Endothelial cell (in vitro differentiated cells): ENCODE measurements at regions not wholly inside any gene's neighbourhood (a gene's known extent, or its start where the extent isn't known, plus 50 kb on each side); places are given as distances from the start of the nearest gene placed in this dataset.

Experiments
- DNase-seq: peaks from one replicate; pipeline ENCODE4 v3.0.0; 2021; ENCODE audit warnings: low spot score
- H3K27ac Mint-ChIP-seq: one replicate; pipeline ENCODE4 v1.8.0; 2021; ENCODE audit warnings: mixed read lengths, inconsistent platforms; ENCODE audit not compliant: unreplicated experiment
- H3K27me3 Mint-ChIP-seq: one replicate; pipeline ENCODE4 v1.8.0; 2021; ENCODE audit warnings: mild to moderate bottlenecking, moderate library complexity, mixed read lengths, inconsistent platforms; ENCODE audit not compliant: unreplicated experiment
- H3K36me3 Mint-ChIP-seq: one replicate; pipeline ENCODE4 v1.8.0; 2021; ENCODE audit warnings: mild to moderate bottlenecking, low read depth, mixed read lengths, inconsistent platforms; ENCODE audit not compliant: unreplicated experiment
- H3K4me1 Mint-ChIP-seq: one replicate; pipeline ENCODE4 v1.8.0; 2021; ENCODE audit warnings: mild to moderate bottlenecking, mixed read lengths, inconsistent platforms; ENCODE audit not compliant: unreplicated experiment
- H3K4me3 Mint-ChIP-seq: one replicate; pipeline ENCODE4 v1.8.0; 2021; ENCODE audit warnings: mild to moderate bottlenecking, mixed read lengths, inconsistent platforms; ENCODE audit not compliant: unreplicated experiment
- H3K9me3 Mint-ChIP-seq: one replicate; pipeline ENCODE4 v1.8.0; 2021; ENCODE audit warnings: mixed read lengths, inconsistent platforms; ENCODE audit not compliant: unreplicated experiment
- CTCF ChIP-seq: fragments of 200-600 bp; sonication (generic); IDR thresholded peaks from one replicate; pipeline ENCODE4 v1.5.0; 2021; ENCODE audit warnings: antibody characterized with exemption; ENCODE audit not compliant: unreplicated experiment

DNA sequence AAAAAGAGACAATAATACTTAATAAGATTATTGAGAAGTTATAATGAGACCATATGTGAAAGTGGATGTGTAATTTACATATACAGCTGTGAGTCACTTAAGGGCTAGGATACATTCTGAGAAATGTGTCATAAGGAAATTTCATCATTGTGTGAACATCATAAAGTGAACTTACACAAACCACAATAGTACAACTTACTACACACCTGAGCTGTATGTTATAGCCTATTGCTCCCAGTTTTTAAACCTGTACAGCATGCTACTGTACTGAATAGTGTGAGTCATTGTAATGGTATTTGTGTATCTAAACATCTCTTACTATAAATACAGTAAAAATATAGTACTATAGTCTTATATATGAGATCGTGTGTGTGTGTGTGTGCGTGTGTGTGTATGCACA lies 1420.3 kb upstream of the PIK3C3 start:
- DNase-seq, result no peak
- TF ChIP-seq CTCF, result no peak
- Mint-ChIP-seq H3K27ac (no peak overlapping the region), H3K4me3 (no peak overlapping the region), H3K36me3 (no peaks in the 10 kb centered on the region), H3K27me3 (peaks cover 1% of the 10 kb centered on the region), H3K4me1 (no peaks in the 10 kb centered on the region), H3K9me3 (no peaks in the 10 kb centered on the region)

DNA sequence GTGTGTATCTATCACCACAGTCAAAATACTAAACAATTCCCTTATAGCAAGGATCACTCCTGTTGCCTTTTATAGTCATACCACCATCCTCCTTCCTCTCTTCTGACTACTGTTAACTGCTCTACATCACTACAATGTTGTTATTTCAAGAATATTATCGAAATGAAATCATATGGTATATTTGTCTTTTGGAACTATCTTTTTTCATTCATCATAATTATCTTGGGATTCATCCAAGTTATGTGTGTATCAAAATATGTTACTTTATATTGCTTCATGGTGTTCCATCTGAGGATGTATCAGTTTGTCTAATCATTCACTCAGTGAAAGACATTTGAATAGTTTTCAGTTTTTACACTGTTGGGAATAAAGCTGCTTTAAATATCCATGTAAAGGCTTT lies 1423.0 kb upstream of the PIK3C3 start:
- no peaks in the 10 kb centered on the region for H3K27me3 Mint-ChIP-seq
- TF ChIP-seq CTCF, result no peak
- no peak overlapping the region for H3K4me3 Mint-ChIP-seq
- H3K36me3 Mint-ChIP-seq, result no peaks in the 10 kb centered on the region
- no peaks in the 10 kb centered on the region for H3K4me1 Mint-ChIP-seq
- DNase-seq, result no peak
- no peaks in the 10 kb centered on the region for H3K9me3 Mint-ChIP-seq
- no peak overlapping the region for H3K27ac Mint-ChIP-seq

GRCh38 chr18:40531051-40531450 lies 1424.0 kb upstream of the PIK3C3 start:
- DNase-seq, result no peak
- H3K27ac Mint-ChIP-seq, result no peak overlapping the region
- no peaks in the 10 kb centered on the region for H3K4me1 Mint-ChIP-seq

GRCh38 chr18:40529478-40529877 lies 1425.6 kb upstream of the PIK3C3 start:
- no peak for DNase-seq
- Mint-ChIP-seq H3K27ac (no peak overlapping the region), H3K9me3 (no peaks in the 10 kb centered on the region), H3K4me1 (no peaks in the 10 kb centered on the region), H3K27me3 (no peaks in the 10 kb centered on the region), H3K4me3 (no peak overlapping the region), H3K36me3 (no peaks in the 10 kb centered on the region)
- TF ChIP-seq CTCF, result peak; percentile 73

More at GRCh38 chr18:40531051-40531450, 1424.0 kb upstream of the PIK3C3 start:
- TF ChIP-seq CTCF, result no peak
- Mint-ChIP-seq H3K36me3 (no peaks in the 10 kb centered on the region), H3K27me3 (no peaks in the 10 kb centered on the region), H3K4me3 (no peak overlapping the region), H3K9me3 (no peaks in the 10 kb centered on the region)

DNA sequence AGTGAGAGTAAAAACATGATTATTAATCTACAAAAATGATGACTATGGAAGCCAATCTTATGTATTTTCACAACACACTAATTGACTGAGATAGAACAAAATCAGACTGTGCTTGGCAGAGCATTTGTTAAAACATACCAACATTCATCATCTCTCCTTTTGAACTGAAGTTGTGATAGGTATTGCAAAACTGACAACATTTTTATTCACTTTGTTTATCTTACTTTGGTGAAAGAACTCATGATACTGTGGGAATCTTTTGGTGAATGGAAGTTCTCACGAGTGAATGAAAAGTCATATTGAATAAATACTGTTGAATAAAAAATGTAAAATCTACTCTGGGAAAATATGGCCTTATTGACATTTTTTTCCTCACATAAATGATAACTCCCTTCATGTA lies 1430.2 kb upstream of the PIK3C3 start:
- H3K27me3 Mint-ChIP-seq, result no peaks in the 10 kb centered on the region
- H3K4me3 Mint-ChIP-seq, result no peak overlapping the region
- H3K36me3 Mint-ChIP-seq, result no peaks in the 10 kb centered on the region
- no peak for DNase-seq
- no peak for TF ChIP-seq CTCF
- no peaks in the 10 kb centered on the region for H3K4me1 Mint-ChIP-seq
- no peak overlapping the region for H3K27ac Mint-ChIP-seq
- H3K9me3 Mint-ChIP-seq, result no peaks in the 10 kb centered on the region
